ENCODE measurements at regions not wholly inside any gene's neighbourhood (a gene's known extent, or its start where the extent isn't known, plus 50 kb on each side); places are given as distances from the start of the nearest gene placed in this dataset.

DNA sequence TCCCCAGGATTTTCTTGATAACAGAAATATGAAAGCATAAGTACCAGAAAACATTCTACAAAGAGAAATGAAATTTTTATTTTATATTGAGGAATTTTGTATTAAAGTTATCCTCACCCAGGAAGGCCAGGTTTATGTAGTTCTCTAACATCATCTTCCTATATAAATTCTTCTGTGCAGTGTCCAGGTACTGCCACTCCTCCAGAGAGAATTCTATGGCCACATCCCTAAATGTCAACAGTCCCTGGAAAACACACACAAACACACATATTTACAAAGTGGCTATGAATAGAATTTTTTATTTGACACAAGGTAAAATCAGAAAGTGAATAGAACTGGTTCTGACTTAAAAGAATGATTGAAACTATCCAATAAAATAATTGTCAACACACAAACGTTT is 110.5 kb upstream of the ZNF91 start:
- TF ChIP-seq, protein P1, sequence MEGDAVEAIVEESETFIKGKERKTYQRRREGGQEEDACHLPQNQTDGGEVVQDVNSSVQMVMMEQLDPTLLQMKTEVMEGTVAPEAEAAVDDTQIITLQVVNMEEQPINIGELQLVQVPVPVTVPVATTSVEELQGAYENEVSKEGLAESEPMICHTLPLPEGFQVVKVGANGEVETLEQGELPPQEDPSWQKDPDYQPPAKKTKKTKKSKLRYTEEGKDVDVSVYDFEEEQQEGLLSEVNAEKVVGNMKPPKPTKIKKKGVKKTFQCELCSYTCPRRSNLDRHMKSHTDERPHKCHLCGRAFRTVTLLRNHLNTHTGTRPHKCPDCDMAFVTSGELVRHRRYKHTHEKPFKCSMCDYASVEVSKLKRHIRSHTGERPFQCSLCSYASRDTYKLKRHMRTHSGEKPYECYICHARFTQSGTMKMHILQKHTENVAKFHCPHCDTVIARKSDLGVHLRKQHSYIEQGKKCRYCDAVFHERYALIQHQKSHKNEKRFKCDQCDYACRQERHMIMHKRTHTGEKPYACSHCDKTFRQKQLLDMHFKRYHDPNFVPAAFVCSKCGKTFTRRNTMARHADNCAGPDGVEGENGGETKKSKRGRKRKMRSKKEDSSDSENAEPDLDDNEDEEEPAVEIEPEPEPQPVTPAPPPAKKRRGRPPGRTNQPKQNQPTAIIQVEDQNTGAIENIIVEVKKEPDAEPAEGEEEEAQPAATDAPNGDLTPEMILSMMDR (optimal IDR thresholded peaks at IDR 0.05 in 1 of 3, IDR thresholded peaks at IDR 0.05 in 1 of 3, conservative IDR thresholded peaks at IDR 0.05 in 1 of 3; ENCODE audit: extremely low read depth in 1 of 3, insufficient read depth in 2 of 3, low read length in 3 of 3) = no peak
- no peak for TF ChIP-seq EZH2 (IDR thresholded peaks at IDR 0.05; ENCODE audit: low read length)

Measured in keratinocyte (primary cell).